IgD-negative memory B cell (primary cell): ENCODE measurements at regions not wholly inside any gene's neighbourhood (a gene's known extent, or its start where the extent isn't known, plus 50 kb on each side); places are given as distances from the start of the nearest gene placed in this dataset.
A peak's percentile ranks its signal among the peaks of the same experiment; 100 is the strongest.
"Not testable (repeated sequence)": the region's sequence is repeated elsewhere in the genome, so short reads cannot be mapped to it uniquely, and the experiment has no call there.

ENCODE experiments used
- H3K27ac Mint-ChIP-seq, 3 donors: one replicate each; pipeline ENCODE4 v1.8.0; 2020 to 2022; ENCODE audit warnings: mild to moderate bottlenecking in 3 of 3, mixed read lengths in 3 of 3, moderate library complexity in 1 of 3
- H3K27me3 Mint-ChIP-seq: one replicate; pipeline ENCODE4 v1.8.0; 2021; ENCODE audit warnings: mixed read lengths
- H3K36me3 Mint-ChIP-seq: one replicate; pipeline ENCODE4 v1.8.0; 2020; ENCODE audit warnings: mild to moderate bottlenecking, mixed read lengths
- H3K4me1 Mint-ChIP-seq, 3 donors: one replicate each; pipeline ENCODE4 v1.8.0; 2020 to 2022; ENCODE audit warnings: mixed read lengths in 3 of 3, mild to moderate bottlenecking in 1 of 3
- H3K4me3 Mint-ChIP-seq, 4 donors: one replicate each; pipeline ENCODE4 v1.8.0; 2020 to 2022; ENCODE audit warnings: mild to moderate bottlenecking in 4 of 4, mixed read lengths in 4 of 4, moderate library complexity in 3 of 4
- H3K9me3 Mint-ChIP-seq, 3 donors: one replicate each; pipeline ENCODE4 v1.8.0; 2020 to 2021; ENCODE audit warnings: mixed read lengths in 3 of 3, mild to moderate bottlenecking in 1 of 3

- H3K27ac Mint-ChIP-seq, result no peak overlapping the region
- H3K9me3 Mint-ChIP-seq, result peaks cover 0 to 3% (median 2%) of the 10 kb centered on the region in 3 donors
- no peaks in the 10 kb centered on the region for H3K4me1 Mint-ChIP-seq
- H3K27me3 Mint-ChIP-seq, result no peaks in the 10 kb centered on the region
- H3K4me3 Mint-ChIP-seq, result no peak overlapping the region
- H3K36me3 Mint-ChIP-seq, result no peaks in the 10 kb centered on the region
Observed at GRCh38 chr1:233722212-233722979, 108.5 kb downstream of the KCNK1 start.

GRCh38 chr1:233723387-233723786, 109.5 kb downstream of the KCNK1 start:
- Mint-ChIP-seq H3K27ac (no peak overlapping the region), H3K9me3 (peaks cover 0 to 3% (median 0%) of the 10 kb centered on the region in 3 donors), H3K4me1 (no peaks in the 10 kb centered on the region), H3K27me3 (no peaks in the 10 kb centered on the region), H3K4me3 (no peak overlapping the region), H3K36me3 (no peaks in the 10 kb centered on the region)

DNA sequence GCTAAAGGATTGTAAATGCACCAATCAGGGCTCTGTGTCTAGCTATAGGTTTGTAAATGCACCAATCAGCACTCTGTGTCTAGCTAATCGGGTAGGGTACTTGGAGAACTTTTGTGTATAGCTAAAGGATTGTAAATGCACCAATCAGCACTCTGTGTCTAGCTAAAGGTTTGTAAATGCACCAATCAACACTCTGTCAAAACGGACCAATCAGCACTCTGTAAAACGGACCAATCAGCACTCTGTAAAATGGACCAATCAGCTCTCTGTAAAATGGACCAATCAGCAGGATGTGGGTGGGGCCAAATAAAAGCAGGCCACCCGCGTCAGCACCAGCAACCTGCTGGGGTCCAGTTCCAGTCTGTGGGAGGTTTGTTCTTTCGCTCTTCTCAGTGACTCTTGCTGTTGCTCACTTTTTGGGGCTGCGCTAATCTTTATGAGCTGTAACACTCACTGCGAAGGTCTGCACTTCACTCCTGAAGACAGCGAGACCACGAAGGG, 110.3 kb downstream of the KCNK1 start:
- H3K4me1 Mint-ChIP-seq, H3K9me3 Mint-ChIP-seq, H3K27ac Mint-ChIP-seq, H3K36me3 Mint-ChIP-seq, H3K4me3 Mint-ChIP-seq, H3K27me3 Mint-ChIP-seq: not testable (repeated sequence)

- peaks cover 0 to 3% (median 0%) of the 10 kb centered on the region in 3 donors for H3K9me3 Mint-ChIP-seq
- no peaks in the 10 kb centered on the region for H3K27me3 Mint-ChIP-seq
- H3K4me1 Mint-ChIP-seq, result no peaks in the 10 kb centered on the region
- H3K36me3 Mint-ChIP-seq, result no peaks in the 10 kb centered on the region
- no peak overlapping the region for H3K4me3 Mint-ChIP-seq
- H3K27ac Mint-ChIP-seq, result no peak overlapping the region
Observed at GRCh38 chr1:233725423-233725822, 111.5 kb downstream of the KCNK1 start.

GRCh38 chr1:233728721-233729120, 114.8 kb downstream of the KCNK1 start:
- Mint-ChIP-seq H3K4me3 (no peak overlapping the region), H3K9me3 (no peaks in the 10 kb centered on the region), H3K36me3 (no peaks in the 10 kb centered on the region), H3K27me3 (no peaks in the 10 kb centered on the region), H3K27ac (no peak overlapping the region), H3K4me1 (no peaks in the 10 kb centered on the region)

GRCh38 chr1:233730380-233730779, 116.5 kb downstream of the KCNK1 start:
- Mint-ChIP-seq H3K36me3 (no peaks in the 10 kb centered on the region), H3K4me3 (no peak overlapping the region), H3K9me3 (no peaks in the 10 kb centered on the region), H3K4me1 (no peaks in the 10 kb centered on the region), H3K27me3 (no peaks in the 10 kb centered on the region), H3K27ac (no peak overlapping the region)

DNA sequence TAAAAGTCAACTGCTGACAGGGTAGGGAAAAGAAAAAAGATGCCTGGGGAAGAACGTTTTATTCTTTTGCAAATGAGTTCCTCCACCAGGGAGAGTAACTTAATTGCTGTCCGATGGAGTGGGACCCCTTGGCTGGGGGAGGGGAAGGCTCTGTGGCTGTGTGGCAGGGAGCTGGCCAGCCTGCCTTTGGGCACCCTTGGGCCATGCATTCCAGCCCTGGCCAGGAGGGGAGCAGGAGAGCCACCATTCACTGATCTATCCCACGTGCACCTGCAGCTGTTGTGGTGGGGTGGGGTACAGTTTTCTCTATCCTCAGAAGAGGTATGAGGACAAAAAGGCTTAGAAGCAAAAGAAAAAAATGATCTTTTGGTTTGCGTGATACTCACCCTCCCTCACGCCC, 116.9 kb downstream of the KCNK1 start:
- Mint-ChIP-seq H3K27me3 (no peaks in the 10 kb centered on the region), H3K4me1 (no peaks in the 10 kb centered on the region), H3K36me3 (no peaks in the 10 kb centered on the region), H3K4me3 (no peak overlapping the region), H3K9me3 (no peaks in the 10 kb centered on the region), H3K27ac (no peak overlapping the region)

- no peaks in the 10 kb centered on the region for H3K27me3 Mint-ChIP-seq
- no peak overlapping the region for H3K4me3 Mint-ChIP-seq
- no peak overlapping the region for H3K27ac Mint-ChIP-seq
- H3K4me1 Mint-ChIP-seq, result no peaks in the 10 kb centered on the region
- no peaks in the 10 kb centered on the region for H3K9me3 Mint-ChIP-seq
- no peaks in the 10 kb centered on the region for H3K36me3 Mint-ChIP-seq
Observed at GRCh38 chr1:233732206-233732605, 118.3 kb downstream of the KCNK1 start.

GRCh38 chr1:233734456-233734855, 120.5 kb downstream of the KCNK1 start:
- H3K27ac Mint-ChIP-seq, result peak overlapping the region in 1 of 3 donors; percentile 40
- no peaks in the 10 kb centered on the region for H3K4me1 Mint-ChIP-seq
- no peak overlapping the region for H3K4me3 Mint-ChIP-seq
- no peaks in the 10 kb centered on the region for H3K9me3 Mint-ChIP-seq
- H3K36me3 Mint-ChIP-seq, result no peaks in the 10 kb centered on the region
- no peaks in the 10 kb centered on the region for H3K27me3 Mint-ChIP-seq

DNA sequence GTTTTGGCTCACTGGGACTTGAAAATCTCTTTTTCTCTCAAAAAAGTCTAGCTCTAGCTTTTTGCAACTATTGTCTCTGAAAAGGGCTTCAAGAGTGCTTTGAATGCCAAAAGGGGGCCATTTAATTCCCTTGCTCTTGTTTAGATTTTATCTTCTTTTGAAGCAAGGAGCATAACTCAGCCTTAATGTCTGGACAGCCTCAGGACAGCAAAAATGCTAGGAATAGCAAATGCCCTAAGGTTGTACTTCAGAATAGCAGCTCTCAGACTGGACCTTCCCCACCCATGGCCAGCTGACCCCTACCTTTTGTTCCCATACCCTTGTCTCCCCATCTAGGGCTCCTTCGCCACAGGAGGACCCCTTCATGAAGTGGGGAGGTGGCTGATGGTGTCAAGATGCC, 121.4 kb downstream of the KCNK1 start:
- H3K4me1 Mint-ChIP-seq, result no peaks in the 10 kb centered on the region
- H3K27ac Mint-ChIP-seq, result no peak overlapping the region
- H3K36me3 Mint-ChIP-seq, result no peaks in the 10 kb centered on the region
- no peaks in the 10 kb centered on the region for H3K9me3 Mint-ChIP-seq
- no peaks in the 10 kb centered on the region for H3K27me3 Mint-ChIP-seq
- H3K4me3 Mint-ChIP-seq, result no peak overlapping the region

DNA sequence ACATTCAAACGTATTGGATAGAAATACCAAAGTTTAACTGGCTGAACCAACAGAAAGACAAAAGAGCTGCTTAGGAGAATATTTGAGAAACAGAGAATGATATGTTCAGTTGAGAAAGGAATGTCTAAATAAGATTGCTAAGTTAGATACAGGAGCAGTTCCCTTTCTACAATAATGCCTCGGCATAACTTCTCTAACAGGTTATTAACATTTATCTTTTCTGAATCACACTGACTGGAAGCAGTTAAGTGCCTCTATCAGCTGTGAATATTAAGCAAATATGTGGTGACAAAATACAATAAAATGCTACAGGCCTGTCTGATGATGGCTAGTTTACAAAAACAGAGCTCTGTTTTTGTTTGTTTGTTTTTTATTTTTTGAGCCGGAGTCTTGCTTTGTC, 121.9 kb downstream of the KCNK1 start:
- no peak overlapping the region for H3K4me3 Mint-ChIP-seq
- no peaks in the 10 kb centered on the region for H3K4me1 Mint-ChIP-seq
- H3K27ac Mint-ChIP-seq, result no peak overlapping the region
- H3K36me3 Mint-ChIP-seq, result no peaks in the 10 kb centered on the region
- H3K9me3 Mint-ChIP-seq, result no peaks in the 10 kb centered on the region
- no peaks in the 10 kb centered on the region for H3K27me3 Mint-ChIP-seq

DNA sequence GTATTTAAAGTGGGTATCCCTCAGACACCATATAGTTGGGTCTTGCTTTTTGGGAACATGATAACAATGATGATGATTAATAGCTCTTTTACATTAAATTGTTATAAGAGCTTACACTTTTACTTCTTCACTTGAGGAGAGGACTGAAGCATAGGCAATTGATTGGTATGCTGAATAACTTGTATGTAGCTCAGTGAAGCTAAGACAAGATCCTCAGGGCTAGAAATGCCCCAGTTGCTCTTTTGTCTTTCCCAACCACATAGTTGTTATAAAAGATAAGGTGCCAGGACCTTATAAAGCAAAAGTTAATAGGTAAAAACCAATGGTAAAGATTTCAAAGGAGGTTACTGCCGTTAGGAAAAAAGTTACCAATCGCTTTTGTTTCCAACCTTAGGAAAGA, 123.4 kb downstream of the KCNK1 start:
- Mint-ChIP-seq H3K27ac (no peak overlapping the region), H3K27me3 (no peaks in the 10 kb centered on the region), H3K4me3 (no peak overlapping the region), H3K4me1 (no peaks in the 10 kb centered on the region), H3K9me3 (no peaks in the 10 kb centered on the region), H3K36me3 (no peaks in the 10 kb centered on the region)

DNA sequence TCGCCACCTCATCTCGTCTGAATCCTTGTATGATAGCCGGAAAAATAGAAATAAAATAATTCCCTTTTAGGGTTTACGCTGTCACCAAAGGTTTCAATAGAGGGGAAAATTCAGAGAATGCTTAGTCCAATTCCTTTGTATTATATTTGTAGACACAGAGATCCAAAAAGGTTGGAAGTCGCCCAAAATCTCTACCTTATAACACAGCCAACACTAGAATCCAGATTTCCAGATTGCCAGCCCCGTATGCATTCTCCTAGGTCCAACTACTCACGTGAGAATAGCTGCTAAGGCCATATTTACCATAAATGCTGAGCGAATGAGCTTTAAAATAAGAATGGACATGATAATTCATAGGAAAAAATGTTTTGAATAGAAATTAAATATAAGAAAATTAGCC, 124.5 kb downstream of the KCNK1 start:
- Mint-ChIP-seq H3K36me3 (no peaks in the 10 kb centered on the region), H3K27ac (no peak overlapping the region), H3K27me3 (no peaks in the 10 kb centered on the region), H3K4me1 (no peaks in the 10 kb centered on the region), H3K4me3 (no peak overlapping the region), H3K9me3 (no peaks in the 10 kb centered on the region)

- Mint-ChIP-seq H3K27ac (no peak overlapping the region), H3K27me3 (no peaks in the 10 kb centered on the region), H3K4me3 (no peak overlapping the region), H3K4me1 (no peaks in the 10 kb centered on the region), H3K36me3 (no peaks in the 10 kb centered on the region), H3K9me3 (no peaks in the 10 kb centered on the region)
Observed at GRCh38 chr1:233738850-233739249, 124.9 kb downstream of the KCNK1 start.

GRCh38 chr1:233744779-233745513, 131.0 kb downstream of the KCNK1 start:
- Mint-ChIP-seq H3K4me1 (no peaks in the 10 kb centered on the region), H3K4me3 (no peak overlapping the region), H3K36me3 (peaks cover 3% of the 10 kb centered on the region), H3K27ac (no peak overlapping the region), H3K9me3 (no peaks in the 10 kb centered on the region), H3K27me3 (peaks cover 3% of the 10 kb centered on the region)

- Mint-ChIP-seq H3K4me3 (no peak overlapping the region), H3K36me3 (no peaks in the 10 kb centered on the region), H3K27me3 (peaks cover 3% of the 10 kb centered on the region), H3K27ac (no peak overlapping the region), H3K4me1 (no peaks in the 10 kb centered on the region), H3K9me3 (no peaks in the 10 kb centered on the region)
Observed at GRCh38 chr1:233750139-233750538, 136.2 kb downstream of the KCNK1 start.
